ENCODE measurements at regions not wholly inside any gene's neighbourhood (a gene's known extent, or its start where the extent isn't known, plus 50 kb on each side); places are given as distances from the start of the nearest gene placed in this dataset.

DNA sequence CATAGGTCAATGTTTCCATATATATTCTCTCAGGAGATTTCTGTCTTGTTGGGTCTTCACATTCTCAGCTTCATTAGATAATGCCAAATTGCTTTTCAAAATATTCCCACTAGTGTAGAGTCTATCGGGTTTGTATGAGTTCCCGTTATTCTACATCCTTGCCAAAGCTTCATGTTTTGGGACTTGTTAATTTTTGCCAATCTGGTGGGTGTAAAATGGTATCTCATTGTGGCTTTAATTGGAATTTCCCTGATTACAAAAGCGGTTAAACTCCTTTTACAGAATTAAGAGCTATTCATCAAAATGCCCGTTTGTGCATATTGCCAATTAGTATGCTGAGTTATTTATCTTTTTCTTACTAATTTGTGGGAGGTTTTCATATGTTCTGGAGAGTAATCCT is 708.4 kb upstream of the ADAMTS5 start:
- no peak for TF ChIP-seq EZH2 (IDR thresholded peaks at IDR 0.05)
- no peak for TF ChIP-seq EZH2phosphoT487 (IDR thresholded peaks at IDR 0.05)
- TF ChIP-seq, protein P1, sequence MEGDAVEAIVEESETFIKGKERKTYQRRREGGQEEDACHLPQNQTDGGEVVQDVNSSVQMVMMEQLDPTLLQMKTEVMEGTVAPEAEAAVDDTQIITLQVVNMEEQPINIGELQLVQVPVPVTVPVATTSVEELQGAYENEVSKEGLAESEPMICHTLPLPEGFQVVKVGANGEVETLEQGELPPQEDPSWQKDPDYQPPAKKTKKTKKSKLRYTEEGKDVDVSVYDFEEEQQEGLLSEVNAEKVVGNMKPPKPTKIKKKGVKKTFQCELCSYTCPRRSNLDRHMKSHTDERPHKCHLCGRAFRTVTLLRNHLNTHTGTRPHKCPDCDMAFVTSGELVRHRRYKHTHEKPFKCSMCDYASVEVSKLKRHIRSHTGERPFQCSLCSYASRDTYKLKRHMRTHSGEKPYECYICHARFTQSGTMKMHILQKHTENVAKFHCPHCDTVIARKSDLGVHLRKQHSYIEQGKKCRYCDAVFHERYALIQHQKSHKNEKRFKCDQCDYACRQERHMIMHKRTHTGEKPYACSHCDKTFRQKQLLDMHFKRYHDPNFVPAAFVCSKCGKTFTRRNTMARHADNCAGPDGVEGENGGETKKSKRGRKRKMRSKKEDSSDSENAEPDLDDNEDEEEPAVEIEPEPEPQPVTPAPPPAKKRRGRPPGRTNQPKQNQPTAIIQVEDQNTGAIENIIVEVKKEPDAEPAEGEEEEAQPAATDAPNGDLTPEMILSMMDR (IDR thresholded peaks at IDR 0.05), result no peak
- no peaks in the 10 kb centered on the region for H3F3A ChIP-seq (ENCODE audit: low read depth)
- no peaks in the 10 kb centered on the region for H3K36me3 ChIP-seq
- H3K79me2 ChIP-seq (ENCODE audit: low read depth), result no peaks in the 10 kb centered on the region
- no peak overlapping the region for H3K27ac Mint-ChIP-seq
- no peaks in the 10 kb centered on the region for H3K4me1 ChIP-seq
- DNase-seq (ENCODE audit: low spot score), result no peak
- no peak overlapping the region for H3K4me2 ChIP-seq
- no peaks in the 10 kb centered on the region for H3K9me3 Mint-ChIP-seq
- H3K36me3 Mint-ChIP-seq, result no peaks in the 10 kb centered on the region
- H3K9me3 ChIP-seq (ENCODE audit: low read depth), result no peaks in the 10 kb centered on the region
- no peak overlapping the region for H3K9ac ChIP-seq
- H4K20me1 ChIP-seq (ENCODE audit: low read depth), result no peaks in the 10 kb centered on the region
- peaks cover 2% of the 10 kb centered on the region for H3K27me3 Mint-ChIP-seq (ENCODE audit: insufficient read depth, low read depth)
- no peaks in the 10 kb centered on the region for H3K4me1 Mint-ChIP-seq
- no peak overlapping the region for H3K4me3 Mint-ChIP-seq
- no peak overlapping the region for H3K4me3 ChIP-seq
- no peak overlapping the region for H2AFZ ChIP-seq (replicated peaks)
- no peak overlapping the region for H3K27ac ChIP-seq
- no peaks in the 10 kb centered on the region for H3K27me3 ChIP-seq

DNA sequence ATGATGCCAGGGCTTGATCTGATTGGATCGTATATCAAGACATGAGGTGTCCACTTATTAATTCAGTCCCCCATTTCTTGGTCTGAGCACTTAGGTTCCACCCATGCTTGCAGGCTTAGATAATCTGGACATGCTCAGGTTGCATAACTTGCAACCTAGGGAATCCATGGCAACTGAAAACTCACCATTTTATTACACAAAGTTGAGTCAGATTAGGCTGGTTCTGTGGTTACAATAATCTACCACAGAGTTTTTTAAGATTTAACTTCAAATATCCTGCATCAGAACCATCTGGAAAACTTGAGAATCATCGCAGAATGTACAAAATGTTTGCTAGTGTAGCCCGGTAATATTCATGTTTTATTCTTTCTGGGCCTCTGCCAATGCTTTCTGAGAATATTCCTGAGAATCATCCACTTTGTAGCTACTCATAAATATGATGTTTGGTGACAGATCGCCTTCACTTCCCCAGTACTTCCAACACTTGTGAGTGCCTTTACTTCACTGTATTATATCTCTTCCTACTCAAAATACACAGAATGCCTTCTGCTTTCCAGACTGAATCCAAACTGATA is 707.2 kb upstream of the ADAMTS5 start:
- Mint-ChIP-seq H3K27ac (no peak overlapping the region), H3K4me3 (no peak overlapping the region), H3K9me3 (no peaks in the 10 kb centered on the region), H3K36me3 (no peaks in the 10 kb centered on the region), H3K27me3 (ENCODE audit: insufficient read depth, low read depth) (peaks cover 2% of the 10 kb centered on the region), H3K4me1 (no peaks in the 10 kb centered on the region)
- H3K9me3 ChIP-seq (ENCODE audit: low read depth), result no peaks in the 10 kb centered on the region
- no peaks in the 10 kb centered on the region for H4K20me1 ChIP-seq (ENCODE audit: low read depth)
- no peak for DNase-seq (ENCODE audit: low spot score)
- no peaks in the 10 kb centered on the region for H3K79me2 ChIP-seq (ENCODE audit: low read depth)
- H3F3A ChIP-seq (ENCODE audit: low read depth), result no peaks in the 10 kb centered on the region
- no peak overlapping the region for H3K27ac ChIP-seq
- TF ChIP-seq EZH2phosphoT487 (IDR thresholded peaks at IDR 0.05) (no peak), EZH2 (IDR thresholded peaks at IDR 0.05) (no peak)
- TF ChIP-seq, protein P1 (IDR thresholded peaks at IDR 0.05), result no peak
- H2AFZ ChIP-seq (replicated peaks), result no peak overlapping the region
- H3K27me3 ChIP-seq, result no peaks in the 10 kb centered on the region
- H3K4me2 ChIP-seq, result no peak overlapping the region
- no peak overlapping the region for H3K9ac ChIP-seq
- H3K4me1 ChIP-seq, result no peaks in the 10 kb centered on the region
- no peak overlapping the region for H3K4me3 ChIP-seq
- no peaks in the 10 kb centered on the region for H3K36me3 ChIP-seq

- H3K36me3 Mint-ChIP-seq, result no peaks in the 10 kb centered on the region
- Histone ChIP-seq H3K4me2 (no peak overlapping the region), H3K79me2 (ENCODE audit: low read depth) (no peaks in the 10 kb centered on the region), H3K9me3 (ENCODE audit: low read depth) (no peaks in the 10 kb centered on the region), H3K4me3 (no peak overlapping the region), H3K27ac (no peak overlapping the region), H3K9ac (no peak overlapping the region), H3K27me3 (no peaks in the 10 kb centered on the region), H2AFZ (replicated peaks) (no peak overlapping the region), H4K20me1 (ENCODE audit: low read depth) (no peaks in the 10 kb centered on the region), H3K4me1 (no peaks in the 10 kb centered on the region), H3F3A (ENCODE audit: low read depth) (no peaks in the 10 kb centered on the region), H3K36me3 (no peaks in the 10 kb centered on the region)
- no peaks in the 10 kb centered on the region for H3K9me3 Mint-ChIP-seq
- no peak overlapping the region for H3K4me3 Mint-ChIP-seq
- no peak for DNase-seq (ENCODE audit: low spot score)
- H3K4me1 Mint-ChIP-seq, result no peaks in the 10 kb centered on the region
- TF ChIP-seq EZH2phosphoT487 (IDR thresholded peaks at IDR 0.05) (no peak), EZH2 (IDR thresholded peaks at IDR 0.05) (no peak)
- TF ChIP-seq, protein P1 (IDR thresholded peaks at IDR 0.05), result no peak
- no peak overlapping the region for H3K27ac Mint-ChIP-seq
- H3K27me3 Mint-ChIP-seq (ENCODE audit: insufficient read depth, low read depth), result peaks cover 2% of the 10 kb centered on the region
Measured at GRCh38 chr21:27673581-27673980, 706.7 kb upstream of the ADAMTS5 start.
